Ammon's horn (tissue), 1 donor: ENCODE measurements at regions not wholly inside any gene's neighbourhood (a gene's known extent, or its start where the extent isn't known, plus 50 kb on each side); places are given as distances from the start of the nearest gene placed in this dataset.
A peak's percentile ranks its signal among the peaks of the same experiment; 100 is the strongest.
"Not testable (repeated sequence)": the region's sequence is repeated elsewhere in the genome, so short reads cannot be mapped to it uniquely, and the experiment has no call there.

ENCODE experiments used
- DNase-seq: peaks from one replicate; pipeline ENCODE4 v3.0.0-alpha.2; 2016; ENCODE audit warnings: low spot score

DNA sequence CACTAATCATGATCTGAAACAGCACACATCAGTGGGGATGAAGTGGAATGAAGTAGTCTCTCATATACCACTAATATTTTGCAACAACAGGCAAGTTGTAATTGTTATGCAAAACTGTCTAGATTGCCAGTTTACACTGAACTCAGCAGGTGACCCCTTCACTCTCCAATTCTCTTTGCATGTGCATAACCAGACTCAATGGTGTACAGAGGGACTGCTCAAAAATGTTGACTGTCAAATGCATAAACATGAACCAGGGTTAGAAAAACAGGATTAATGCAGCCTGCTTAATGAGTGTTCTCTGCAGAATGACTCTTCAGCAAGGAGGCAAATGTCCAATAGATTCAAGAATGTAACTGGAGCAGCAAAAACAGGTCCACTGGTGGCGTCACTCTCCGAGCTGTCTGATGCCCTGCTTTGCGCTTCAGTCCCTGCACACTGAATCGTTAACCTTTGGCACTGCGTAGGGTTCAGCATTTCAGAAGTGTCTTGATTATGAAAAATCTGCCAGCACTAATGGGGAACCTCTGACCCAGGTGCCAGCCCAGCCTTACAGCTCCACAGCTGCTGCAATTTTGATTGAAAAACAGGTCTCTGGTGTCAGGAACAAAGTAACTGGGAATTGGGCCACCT lies 209.3 kb downstream of the TDRD15 start:
- DNase-seq: no peak

DNA sequence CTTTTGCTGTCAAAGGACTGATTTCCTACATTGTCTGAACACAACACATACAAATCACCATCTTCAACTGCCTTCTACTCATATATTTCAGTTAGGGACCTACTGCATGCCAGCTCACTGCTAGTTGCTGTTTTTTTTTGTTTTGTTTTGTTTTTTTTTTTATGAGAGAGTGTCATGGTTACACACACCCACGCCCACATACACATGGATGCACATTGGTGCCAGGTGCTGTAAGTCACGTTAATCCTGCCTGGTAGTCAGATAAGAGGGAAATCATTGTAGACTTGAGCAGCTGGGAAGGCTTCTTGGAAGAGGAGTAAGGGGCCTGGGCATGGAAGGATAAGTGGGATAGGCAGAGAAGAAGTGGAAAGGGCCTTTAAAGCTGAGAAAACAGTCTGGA lies 209.9 kb downstream of the TDRD15 start:
- no peak for DNase-seq

DNA sequence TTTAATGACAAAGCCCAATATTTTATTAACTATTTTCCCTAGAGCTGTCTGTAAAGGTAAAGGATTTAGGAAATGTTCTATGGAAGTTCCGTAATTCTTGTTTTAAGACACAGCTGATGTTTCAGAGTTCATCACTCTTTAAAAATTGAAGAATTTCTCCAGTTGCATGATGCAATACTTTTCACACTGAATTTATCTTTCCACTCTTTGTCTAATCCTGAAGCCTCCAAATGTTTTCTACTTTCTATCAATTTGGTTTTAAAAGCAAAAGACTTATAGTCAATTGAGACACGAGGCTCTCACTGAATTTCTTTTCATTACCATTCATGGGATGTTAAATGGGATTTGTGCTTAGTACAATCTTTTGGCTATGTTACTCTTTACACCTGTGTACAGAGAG lies 223.2 kb downstream of the TDRD15 start:
- no peak for DNase-seq

DNA sequence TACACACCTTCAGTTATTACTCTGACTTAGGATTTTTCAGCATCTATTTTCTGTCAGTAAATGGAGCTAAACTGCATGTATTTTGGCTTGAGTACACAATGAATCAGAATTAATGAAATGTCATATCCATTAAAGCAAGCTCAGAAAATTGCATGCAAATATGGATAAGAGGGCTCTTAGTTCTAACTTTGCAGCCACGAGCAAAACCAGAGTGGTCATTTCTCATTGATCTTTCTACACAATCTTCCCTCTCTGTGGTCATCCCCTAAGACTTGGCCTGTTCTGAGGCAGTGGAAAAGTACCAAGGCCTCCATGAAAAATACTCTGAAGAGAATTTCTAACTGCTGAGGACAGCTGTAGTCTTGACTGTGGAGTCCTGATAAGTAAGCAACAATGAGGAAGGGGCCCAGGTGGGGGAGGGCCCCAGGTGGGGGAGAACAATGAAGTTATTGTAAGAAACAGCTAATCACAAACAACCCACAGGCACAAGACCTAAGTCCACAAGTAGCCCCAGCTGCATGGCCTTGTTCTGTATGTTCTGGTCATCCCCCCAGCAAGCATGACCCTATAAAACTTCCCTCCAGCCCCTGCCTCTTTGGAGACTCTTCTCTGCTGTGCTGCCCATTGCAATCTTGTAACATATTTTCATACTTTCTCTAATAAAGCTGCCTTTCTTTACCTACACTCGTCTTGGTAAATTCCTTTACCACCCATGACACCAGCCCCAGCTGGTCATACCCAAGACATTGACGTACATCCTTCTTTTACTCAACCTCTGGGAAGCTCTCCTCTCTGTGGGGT lies 230.3 kb downstream of the TDRD15 start:
- DNase-seq: no peak

DNA sequence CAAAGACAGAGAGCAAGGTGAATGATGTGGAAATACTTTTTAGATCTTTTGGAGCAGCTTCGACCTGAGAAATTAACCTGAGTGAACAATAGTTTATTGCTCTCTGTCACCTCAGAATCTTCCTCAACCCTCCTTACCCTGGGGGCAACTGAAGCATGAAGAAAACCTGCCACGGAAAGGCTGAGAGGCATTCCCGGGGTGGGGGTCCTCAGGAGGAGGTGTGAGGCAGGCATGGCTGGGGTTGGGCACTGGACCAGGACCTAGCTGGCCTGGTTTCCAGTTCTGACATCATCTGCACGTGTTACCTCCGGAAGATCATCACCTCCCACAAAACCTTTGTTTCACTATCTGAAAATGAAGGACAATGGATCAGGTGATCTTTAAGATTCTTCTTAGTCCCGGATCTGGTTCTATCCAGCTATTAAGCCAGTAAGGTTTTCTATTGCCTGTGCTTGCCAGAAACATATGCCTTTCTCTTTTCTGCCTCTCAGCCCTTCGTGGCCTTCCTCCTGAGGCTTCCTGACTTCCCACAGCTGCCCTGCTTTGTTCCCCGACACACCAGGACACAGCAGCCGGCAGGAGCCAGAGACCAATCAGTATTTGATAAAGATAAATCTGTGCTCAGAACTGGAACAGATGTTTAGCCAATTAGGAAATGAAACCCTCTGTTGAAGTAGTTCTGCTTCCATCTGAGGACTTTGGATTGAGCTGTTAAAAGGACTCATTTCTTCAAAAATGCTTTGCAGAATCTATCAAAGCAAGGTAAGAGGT lies 232.5 kb downstream of the TDRD15 start:
- no peak for DNase-seq

DNA sequence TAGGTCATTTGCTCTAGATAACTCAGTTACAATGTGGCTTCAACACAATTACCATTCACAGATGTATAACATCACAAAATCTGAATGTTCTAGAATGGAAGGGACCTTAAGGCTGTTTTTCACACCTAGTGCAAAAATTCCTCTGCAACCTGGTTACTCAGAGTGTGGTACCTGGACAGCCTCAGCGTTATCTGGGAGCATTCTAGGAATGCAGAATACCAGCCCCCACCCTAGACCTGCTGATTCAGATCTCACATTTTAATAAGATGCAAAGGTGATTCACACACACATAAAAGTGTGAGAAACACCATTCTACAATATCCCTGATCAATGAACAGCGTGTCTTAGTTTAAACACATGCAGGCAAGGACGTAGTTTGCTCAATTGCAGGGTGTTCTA lies 233.1 kb downstream of the TDRD15 start:
- no peak for DNase-seq

DNA sequence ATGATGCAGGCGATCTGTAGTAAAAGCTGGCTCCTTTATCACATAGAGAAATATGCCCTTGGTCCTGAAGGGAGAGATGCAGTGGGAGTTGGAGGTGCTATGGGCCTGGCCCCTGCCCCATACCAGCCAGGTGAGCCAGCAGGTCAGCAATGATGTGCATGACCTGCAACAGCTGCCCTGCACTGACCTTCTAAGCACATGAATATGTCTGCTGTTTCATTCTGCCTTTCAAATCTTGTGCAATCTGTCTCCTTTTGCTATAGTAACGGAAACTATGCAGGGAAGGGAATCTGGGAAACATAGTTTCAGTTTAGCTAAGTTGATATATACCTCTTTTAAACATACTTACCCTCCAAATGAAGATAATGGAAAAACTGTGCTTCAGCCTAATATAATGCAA lies 235.2 kb downstream of the TDRD15 start:
- DNase-seq: no peak

DNA sequence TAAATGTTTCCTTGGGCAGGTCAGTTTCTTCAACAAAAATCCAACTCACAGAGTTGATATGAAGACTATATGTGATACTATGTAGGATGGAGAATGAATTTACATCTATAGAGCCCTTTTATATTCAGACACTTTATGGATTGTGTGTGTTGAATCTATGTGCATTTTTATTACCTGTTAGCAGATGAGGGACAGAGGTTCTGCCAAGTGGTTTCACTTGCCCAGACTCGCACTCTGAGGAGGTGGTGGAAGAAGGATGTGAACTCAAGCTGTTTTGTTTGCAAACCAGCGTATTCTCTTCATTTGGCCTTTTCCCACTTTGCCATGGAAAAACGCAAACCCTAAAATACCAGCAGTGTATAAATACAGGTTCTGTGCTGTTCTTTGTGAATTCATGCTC lies 237.6 kb downstream of the TDRD15 start:
- no peak for DNase-seq

DNA sequence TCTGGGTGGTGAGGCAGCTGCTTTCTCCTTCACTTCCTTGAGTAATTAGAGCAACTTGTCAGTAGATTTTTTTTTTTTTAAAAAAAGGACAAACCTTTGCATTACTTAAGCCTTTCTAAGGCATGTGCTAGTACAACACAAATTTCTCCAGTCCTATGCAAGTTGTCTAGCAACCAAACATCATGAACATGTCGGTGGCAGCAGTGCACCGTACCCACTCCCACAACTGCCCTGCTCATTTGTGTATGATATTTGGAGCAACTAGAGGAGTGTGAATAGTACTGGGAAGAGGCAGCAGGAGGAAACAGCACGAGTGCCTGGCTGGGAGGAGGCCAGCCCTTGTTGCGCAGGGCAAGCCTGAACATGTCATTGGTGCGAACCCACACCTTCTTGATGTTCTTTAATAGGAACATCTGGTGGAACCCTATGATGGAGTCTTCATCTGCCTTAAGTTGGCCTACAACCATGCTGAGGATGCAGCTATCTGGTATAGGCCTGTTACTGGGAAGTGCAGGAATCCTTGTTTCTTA lies 238.3 kb downstream of the TDRD15 start:
- DNase-seq: no peak

DNA sequence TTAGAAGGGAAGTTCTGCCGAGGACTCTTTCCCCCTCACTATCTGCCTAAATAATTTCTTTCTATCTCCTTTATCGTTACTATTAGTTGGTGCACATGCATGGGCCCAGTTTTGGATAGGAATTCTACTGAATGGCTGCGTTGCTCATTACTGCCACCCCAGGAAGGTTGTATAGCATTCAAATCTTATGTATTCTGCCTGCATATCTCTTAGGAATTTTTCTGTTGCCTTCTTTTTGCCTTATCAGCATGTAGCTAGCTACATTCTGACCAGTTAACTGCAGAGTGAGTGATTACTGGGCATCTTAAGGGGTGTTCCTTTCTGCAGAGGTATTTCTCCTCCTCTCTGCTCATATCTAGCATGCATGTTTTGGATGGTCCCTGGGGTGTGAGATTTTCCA lies 239.6 kb downstream of the TDRD15 start:
- no peak for DNase-seq

DNA sequence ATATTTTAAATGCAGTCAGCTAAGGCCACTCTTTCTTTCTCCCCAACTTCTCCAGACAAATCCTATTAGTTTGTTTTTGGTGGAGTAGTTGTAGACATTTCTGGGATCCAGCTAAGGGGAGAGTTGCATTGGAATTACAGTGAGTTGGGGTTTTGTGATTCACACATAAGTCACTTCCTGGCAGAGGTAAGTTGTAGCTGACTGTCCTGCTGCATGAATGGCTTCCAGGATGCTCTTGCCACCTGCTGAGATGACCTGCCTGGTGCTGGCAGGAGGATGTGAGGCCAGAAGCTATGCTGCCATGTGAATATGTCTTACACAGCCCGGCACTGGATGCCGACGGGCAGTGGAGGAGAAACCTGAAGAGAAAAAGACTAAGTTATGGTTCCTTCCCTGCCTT lies 243.7 kb downstream of the TDRD15 start:
- no peak for DNase-seq

DNA sequence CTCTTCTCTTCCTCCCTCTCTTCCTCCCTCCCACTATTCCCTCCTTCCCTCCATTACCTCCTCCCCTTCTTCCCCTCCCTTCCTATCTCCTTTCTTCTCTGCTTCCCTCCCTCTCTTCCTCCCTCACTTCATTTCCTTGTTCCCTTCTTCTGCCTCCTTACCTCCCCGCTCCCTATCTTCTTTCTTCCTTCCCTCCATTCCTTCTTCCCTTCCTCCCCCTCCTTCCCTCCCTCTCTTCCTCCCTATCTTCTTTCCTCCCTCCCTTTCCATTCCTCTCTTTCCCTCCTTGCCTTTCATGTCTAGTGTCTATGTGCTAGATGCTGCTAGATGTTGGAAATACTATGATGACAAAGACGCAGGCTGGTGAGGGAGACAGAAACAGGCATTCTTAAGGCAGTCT lies 246.0 kb downstream of the TDRD15 start:
- DNase-seq: no peak

DNA sequence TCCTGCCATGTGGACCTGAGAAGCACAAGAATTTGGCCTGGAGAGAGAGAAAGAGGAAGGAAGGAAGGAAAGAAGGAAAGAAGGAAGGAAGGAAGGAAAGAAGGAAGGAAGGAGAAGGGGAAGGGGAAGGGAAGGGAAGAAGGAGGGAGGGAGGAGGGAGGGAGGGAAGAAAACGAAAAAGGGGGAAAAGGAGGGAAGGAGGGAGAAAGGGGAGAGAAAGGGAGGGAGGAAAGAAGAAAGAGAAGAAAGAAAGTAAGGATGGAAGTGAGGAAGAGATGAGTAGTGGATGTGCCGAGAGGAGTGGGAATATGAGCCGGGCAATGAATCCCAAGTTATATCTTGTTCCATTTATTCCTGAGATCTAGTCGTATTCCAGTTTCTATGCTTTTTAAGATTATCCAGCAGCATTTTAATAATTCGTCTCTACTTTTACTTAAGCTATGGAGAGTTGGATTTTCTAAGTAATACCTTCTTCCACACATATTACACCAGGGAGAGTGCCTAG lies 247.8 kb downstream of the TDRD15 start:
- DNase-seq: no peak

DNA sequence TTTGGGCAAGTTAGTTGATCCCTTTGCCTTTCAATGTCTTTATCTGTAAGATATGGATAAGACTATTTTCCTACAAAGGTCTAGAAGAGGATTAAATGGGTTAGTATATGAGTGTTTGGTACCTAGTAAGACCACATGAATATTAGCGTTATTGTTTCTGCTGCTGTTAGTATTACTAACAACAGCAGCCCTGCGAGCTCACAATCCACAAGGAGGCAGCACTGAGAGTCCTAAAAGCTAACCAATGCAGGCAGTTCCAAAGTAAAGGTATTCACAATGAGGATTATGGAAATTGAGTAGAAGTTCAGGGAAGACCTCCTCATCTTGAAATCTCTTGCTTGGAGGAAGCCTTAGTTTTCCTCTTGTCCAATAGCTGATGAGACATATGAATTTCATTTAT lies 248.9 kb downstream of the TDRD15 start:
- DNase-seq: peak; percentile 21

DNA sequence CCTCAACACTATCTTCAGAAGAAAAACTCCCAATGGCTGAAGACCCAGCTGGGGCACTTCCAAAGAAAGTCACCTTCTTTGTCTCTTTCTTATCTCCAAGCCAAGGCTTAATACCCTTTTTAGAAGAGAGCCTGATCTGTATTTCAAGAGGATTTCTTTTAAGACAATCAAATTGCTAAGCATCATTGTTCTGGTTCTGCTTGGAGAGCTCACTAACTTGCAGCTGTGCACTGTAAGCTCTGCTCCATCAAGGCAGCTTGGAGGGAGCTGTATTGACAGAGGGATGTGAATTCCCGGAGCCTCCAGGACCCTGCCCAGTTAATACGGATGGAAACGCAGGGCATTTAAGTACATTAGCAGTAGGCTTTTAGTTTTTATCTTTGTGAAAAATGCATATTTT lies 253.1 kb downstream of the TDRD15 start:
- DNase-seq: no peak

DNA sequence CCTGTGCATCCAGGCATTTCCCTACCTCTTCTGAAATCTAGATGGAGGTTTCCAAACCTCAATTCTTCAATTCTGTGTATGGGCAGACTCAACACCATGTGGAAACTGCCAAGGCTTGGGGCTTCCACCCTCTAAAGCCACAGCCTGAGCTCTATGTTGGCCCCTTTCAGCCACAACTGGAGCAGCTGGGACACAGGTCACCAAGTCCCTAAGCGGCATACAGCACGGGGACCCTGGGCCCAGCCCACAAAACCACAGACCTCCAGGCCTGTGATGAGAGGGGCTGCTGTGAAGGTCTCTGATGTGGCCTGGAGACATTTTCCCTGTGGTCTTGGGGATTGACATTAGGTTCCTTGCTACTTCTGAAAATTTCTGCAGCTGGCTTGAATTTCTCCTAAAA lies 255.4 kb downstream of the TDRD15 start:
- no peak for DNase-seq

DNA sequence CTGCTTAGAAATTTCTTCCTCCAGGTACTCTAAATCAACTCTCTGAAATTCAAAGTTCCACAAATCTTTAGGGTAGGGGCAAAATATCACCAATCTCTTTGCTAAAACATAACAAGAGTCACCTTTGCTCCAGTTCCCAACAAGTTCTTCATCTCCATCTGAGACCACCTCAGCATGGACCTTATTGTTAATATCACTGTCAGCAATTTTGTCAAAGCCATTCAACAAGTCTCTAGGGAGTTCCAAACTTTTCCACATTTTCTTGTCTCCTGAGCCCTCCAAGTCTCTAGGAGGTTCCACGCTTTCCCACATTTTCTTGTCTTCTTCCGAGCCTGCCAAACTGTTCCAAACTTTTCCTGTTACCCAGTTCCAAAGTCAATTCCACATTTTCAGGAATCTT lies 255.9 kb downstream of the TDRD15 start:
- not testable (repeated sequence) for DNase-seq

DNA sequence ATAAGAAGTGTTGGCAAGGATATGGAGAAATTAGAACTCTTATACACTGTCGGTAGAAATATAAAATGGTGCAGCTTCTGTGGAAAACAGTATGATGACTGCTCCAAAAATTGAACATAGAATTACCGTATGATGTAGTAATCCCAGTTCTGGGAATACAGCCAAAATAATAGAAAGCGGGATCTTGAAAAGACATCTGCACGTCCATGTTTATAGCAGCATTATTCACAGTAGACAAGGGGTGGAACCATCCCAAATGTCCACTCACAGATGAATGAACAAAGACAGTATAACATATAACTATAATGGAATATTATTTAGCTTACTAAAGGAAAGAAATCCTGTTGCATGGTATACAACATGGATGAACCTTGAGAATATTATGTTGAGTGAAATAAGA lies 257.7 kb downstream of the TDRD15 start:
- DNase-seq: peak; percentile 85

DNA sequence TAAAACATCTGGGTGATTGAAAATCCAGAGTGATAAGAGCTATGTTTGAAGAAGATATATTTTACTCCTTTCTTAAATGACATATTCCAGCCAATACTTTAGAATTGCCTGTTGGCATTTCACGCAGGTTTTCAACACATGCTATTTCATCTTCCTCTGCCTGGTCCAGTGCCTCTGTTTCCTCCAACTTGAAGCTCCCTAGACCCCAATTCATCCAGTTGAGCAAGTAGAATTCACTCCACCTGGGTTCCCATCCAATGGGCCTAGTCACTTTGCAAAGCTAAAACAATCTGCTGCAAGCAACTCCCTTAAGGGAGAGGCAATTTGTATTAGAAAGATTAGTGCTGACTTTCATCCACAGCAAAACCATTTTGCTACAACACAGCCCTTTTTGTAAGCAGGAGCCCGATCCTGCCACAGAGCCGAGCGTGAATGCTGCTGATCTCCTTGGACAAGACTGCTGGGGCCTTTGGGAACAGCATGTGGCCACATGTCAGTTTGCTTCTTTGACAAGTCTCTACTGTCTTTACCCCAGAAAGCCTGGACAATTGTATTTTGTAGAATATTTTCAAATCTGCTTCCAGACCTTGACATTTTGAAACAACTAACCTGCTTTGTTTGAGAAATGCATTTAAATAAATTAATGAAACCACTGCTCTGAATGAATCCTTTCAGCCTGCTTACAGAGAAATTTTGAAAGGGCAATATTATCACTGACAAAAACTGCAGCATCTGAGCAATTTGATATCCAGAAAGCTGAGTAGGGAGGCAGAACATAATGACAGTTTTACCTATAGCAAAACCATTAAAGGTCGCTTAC lies 259.1 kb downstream of the TDRD15 start:
- peak; percentile 88 for DNase-seq

DNA sequence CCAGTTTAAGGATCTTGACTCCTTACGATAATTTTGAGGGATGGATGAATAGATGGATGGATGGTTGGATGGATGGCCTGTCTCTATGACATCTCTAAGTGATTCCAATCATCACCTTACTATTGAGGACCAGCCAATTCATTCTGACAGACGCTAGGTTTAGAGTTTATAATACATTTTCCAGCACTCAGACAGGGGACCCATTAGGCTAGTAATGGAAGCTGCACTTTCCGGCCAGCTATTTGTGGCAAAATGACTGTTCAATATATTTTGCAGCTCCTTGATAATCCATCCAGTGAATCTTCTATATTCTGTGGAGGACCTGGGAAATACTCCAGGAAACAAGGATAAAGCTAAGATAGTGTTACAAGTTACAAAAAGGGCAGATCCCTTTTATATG lies 262.9 kb downstream of the TDRD15 start:
- no peak for DNase-seq

DNA sequence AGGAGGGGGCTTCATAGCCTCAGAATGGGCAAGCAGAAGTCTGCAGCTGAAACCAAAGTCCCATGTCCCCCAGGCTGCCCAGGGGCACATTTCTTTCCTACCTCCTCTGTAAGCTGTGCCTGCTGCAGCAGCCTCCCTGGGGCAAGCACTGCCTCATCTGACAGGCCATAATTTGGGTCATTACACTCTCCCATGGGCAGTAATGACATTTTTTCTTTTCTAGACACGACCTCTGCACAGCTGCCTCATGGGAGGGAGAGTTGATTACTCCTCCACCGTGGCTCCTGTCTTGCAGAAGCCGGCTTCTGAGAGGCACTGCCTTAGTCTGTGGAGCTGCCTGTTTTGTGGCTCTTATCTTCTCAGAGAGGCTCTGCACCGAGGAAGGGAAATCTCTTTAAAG lies 268.9 kb downstream of the TDRD15 start:
- no peak for DNase-seq

DNA sequence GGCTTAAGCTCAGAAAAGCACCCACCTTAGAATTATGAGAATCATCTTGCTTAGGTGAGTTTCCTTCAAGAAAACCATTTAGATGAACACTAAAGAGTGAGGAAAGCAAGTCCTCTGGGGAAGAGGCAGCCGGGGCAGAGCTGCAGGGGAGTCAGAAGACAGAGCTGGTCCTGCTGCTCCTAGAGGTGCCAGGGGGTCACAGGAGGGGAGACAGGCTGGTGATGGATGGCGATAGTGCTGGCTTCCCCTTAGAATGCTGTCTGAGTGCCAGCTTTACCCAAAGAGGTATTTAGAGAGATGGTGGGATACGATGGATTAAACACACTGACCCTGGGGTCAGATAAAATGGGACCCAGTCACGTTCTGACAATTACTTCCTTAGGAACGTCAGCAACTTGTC lies 269.4 kb downstream of the TDRD15 start:
- no peak for DNase-seq
